ENCODE measurements at regions not wholly inside any gene's neighbourhood (a gene's known extent, or its start where the extent isn't known, plus 50 kb on each side); places are given as distances from the start of the nearest gene placed in this dataset.

GRCh38 chr4:11894221-11894620 lies 465.5 kb upstream of the HS3ST1 start:
- H3K27me3 ChIP-seq: no peaks in the 10 kb centered on the region
- 85 to 88% methylated on average over 3 of the region's 3 CpGs for WGBS, 2 donors
- ATAC-seq (no peak), DNase-seq (no peak)
- intact Hi-C loops (cut with DNase I): no loop called here
- no peaks in the 10 kb centered on the region for H3K4me1 ChIP-seq
- no peak overlapping the region for H3K4me3 ChIP-seq
- no peak for TF ChIP-seq CTCF (IDR thresholded peaks at IDR 0.05)
- H3K9me3 ChIP-seq: peaks cover 0 to 12% (median 0%) of the 10 kb centered on the region in 11 donors
- no peaks in the 10 kb centered on the region for H3K36me3 ChIP-seq
- no peak overlapping the region for H3K27ac ChIP-seq

DNA sequence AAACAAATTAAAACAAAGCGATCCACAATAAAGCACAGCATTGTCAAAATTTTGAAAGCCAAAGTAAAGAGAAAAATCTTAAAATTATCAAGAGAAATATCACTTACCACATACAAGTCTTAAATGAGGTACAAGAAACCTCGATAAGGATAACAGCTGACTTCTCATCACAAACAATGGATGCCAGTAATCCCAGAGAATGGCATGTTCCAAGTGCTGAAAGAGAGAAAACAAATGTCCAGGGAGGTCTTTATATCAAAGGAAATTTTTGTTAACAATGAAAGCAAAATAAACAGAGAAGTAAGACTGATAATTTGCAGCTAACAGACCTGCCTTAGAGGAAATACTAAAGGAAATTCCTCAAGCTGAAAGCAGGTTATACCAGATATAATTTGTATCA lies 460.4 kb upstream of the HS3ST1 start:
- Histone ChIP-seq H3K36me3 (no peaks in the 10 kb centered on the region), H3K4me3 (no peak overlapping the region), H3K27ac (no peak overlapping the region), H3K27me3 (no peaks in the 10 kb centered on the region), H3K9me3 (peaks cover 0 to 6% (median 0%) of the 10 kb centered on the region in 11 donors), H3K4me1 (no peaks in the 10 kb centered on the region)
- no peak for DNase-seq
- intact Hi-C loops (cut with DNase I): no loop called here
- 72 to 76% methylated on average over 2 of the region's 2 CpGs for WGBS, 2 donors
- TF ChIP-seq CTCF (IDR thresholded peaks at IDR 0.05): no peak
- no peak for ATAC-seq

- Histone ChIP-seq H3K9me3 (no peaks in the 10 kb centered on the region), H3K4me3 (no peak overlapping the region), H3K27me3 (no peaks in the 10 kb centered on the region), H3K4me1 (no peaks in the 10 kb centered on the region), H3K36me3 (no peaks in the 10 kb centered on the region), H3K27ac (no peak overlapping the region)
- intact Hi-C loops (cut with DNase I): no loop called here
- ATAC-seq: no peak
- DNase-seq: no peak
- TF ChIP-seq CTCF (IDR thresholded peaks at IDR 0.05): no peak
These were observed 453.3 kb upstream of the HS3ST1 start for GRCh38 chr4:11881947-11882346.

- no peak for TF ChIP-seq CTCF (IDR thresholded peaks at IDR 0.05)
- Histone ChIP-seq H3K4me3 (no peak overlapping the region), H3K27ac (no peak overlapping the region), H3K4me1 (no peaks in the 10 kb centered on the region), H3K36me3 (no peaks in the 10 kb centered on the region), H3K27me3 (no peaks in the 10 kb centered on the region), H3K9me3 (peaks cover 0 to under 1% (median 0%) of the 10 kb centered on the region in 11 donors)
- no peak for ATAC-seq
- no peak for DNase-seq
- intact Hi-C loops (cut with DNase I): no loop called here
These were observed 452.7 kb upstream of the HS3ST1 start for GRCh38 chr4:11881364-11881763.

DNA sequence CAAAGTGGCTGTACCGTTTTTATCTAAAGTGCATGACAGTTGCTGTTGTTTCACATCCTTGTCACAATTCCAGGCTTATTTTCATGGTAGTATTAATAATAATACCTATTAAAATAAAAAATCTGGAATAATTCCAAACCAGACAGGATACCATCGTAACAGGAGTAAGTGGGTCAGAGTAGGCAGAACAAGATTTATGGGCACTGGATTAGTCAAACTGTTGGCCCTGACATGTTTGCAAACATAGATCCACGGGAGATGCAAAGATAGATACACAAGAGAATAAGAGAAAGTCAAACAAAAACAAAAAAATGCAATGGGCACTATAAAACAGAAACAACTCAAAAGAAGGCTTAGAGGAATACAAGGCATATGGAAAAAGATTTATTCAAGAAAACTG lies 449.5 kb upstream of the HS3ST1 start:
- ATAC-seq: no peak
- no peak for DNase-seq
- Histone ChIP-seq H3K27me3 (no peaks in the 10 kb centered on the region), H3K27ac (no peak overlapping the region), H3K36me3 (no peaks in the 10 kb centered on the region), H3K4me3 (no peak overlapping the region), H3K9me3 (peaks cover 0 to 7% (median 0%) of the 10 kb centered on the region in 11 donors), H3K4me1 (no peaks in the 10 kb centered on the region)
- no peak for TF ChIP-seq CTCF (IDR thresholded peaks at IDR 0.05)
- intact Hi-C loops (cut with DNase I): no loop called here
- WGBS, 2 donors: 59 to 60% methylated on average over 3 of the region's 3 CpGs
